Neural cell (in vitro differentiated cells): ENCODE measurements at regions not wholly inside any gene's neighbourhood (a gene's known extent, or its start where the extent isn't known, plus 50 kb on each side); places are given as distances from the start of the nearest gene placed in this dataset.

Source experiments
- H2AFZ ChIP-seq: fragments of 200-600, 300-800 bp; sonication (generic), shearing (Covaris generic); 2 replicates; pipeline ENCODE4 v1.6.0; 2014; ENCODE audit warnings: low read depth, mild to moderate bottlenecking, antibody characterized with exemption, low read length, moderate library complexity
- H3F3A ChIP-seq: fragments of 200-600 bp; shearing (Covaris generic); 2 replicates; pipeline ENCODE4 v1.6.1; 2016; ENCODE audit warnings: mild to moderate bottlenecking, moderate library complexity, mixed read lengths, antibody characterized with exemption, low read length; ENCODE audit not compliant: insufficient read depth, poor library complexity, severe bottlenecking
- H3K27ac ChIP-seq: fragments of 200-600, 300-800 bp; sonication (generic), shearing (Covaris generic); 2 replicates; pipeline ENCODE4 v1.5.1; 2014; ENCODE audit warnings: mild to moderate bottlenecking, low read length, moderate library complexity
- H3K27me3 ChIP-seq: fragments of 300-800, 200-600 bp; sonication (generic), shearing (Covaris generic); 2 replicates; pipeline ENCODE4 v1.6.0; 2014; ENCODE audit warnings: mild to moderate bottlenecking, low read depth, low read length, moderate library complexity; ENCODE audit not compliant: insufficient read depth
- H3K36me3 ChIP-seq: fragments of 300-800, 200-600 bp; sonication (generic), shearing (Covaris generic); 2 replicates; pipeline ENCODE4 v1.5.1; 2014; ENCODE audit warnings: mild to moderate bottlenecking, antibody characterized with exemption, low read length, moderate library complexity; ENCODE audit not compliant: insufficient read depth
- H3K4me2 ChIP-seq: fragments of 300-800, 200-600 bp; sonication (generic), shearing (Covaris generic); 2 replicates; pipeline ENCODE4 v1.6.0; 2014; ENCODE audit warnings: mild to moderate bottlenecking, low read length
- H3K4me3 ChIP-seq: fragments of 300-800, 200-600 bp; sonication (generic), shearing (Covaris generic); 2 replicates; pipeline ENCODE4 v1.5.1; 2014; ENCODE audit warnings: mild to moderate bottlenecking, low read length, moderate library complexity
- H3K79me2 ChIP-seq: fragments of 200-600 bp; shearing (Covaris generic); replicated peaks from 2 replicates; pipeline ENCODE4 v1.6.0; 2014; ENCODE audit warnings: mild to moderate bottlenecking, low read length, moderate library complexity; ENCODE audit not compliant: insufficient read depth
- H3K9ac ChIP-seq: fragments of 300-800, 200-600 bp; sonication (generic), shearing (Covaris generic); 2 replicates; pipeline ENCODE4 v1.6.1; 2016; ENCODE audit warnings: mild to moderate bottlenecking, low read length, mixed read lengths
- H3K9me2 ChIP-seq: fragments of 200-600 bp; shearing (Covaris generic); 2 replicates; pipeline ENCODE4 v1.6.1; 2016; ENCODE audit warnings: mild to moderate bottlenecking, low read length, mixed read lengths; ENCODE audit not compliant: insufficient read depth
- H3K9me3 ChIP-seq: fragments of 200-600, 300-800 bp; sonication (generic), shearing (Covaris generic); 2 replicates; pipeline ENCODE4 v1.6.1; 2016; ENCODE audit warnings: mild to moderate bottlenecking, mixed run types, low read length, moderate library complexity, mixed read lengths
- H4K20me1 ChIP-seq: fragments of 200-600 bp; shearing (Covaris generic); 2 replicates; pipeline ENCODE4 v1.6.1; 2016; ENCODE audit warnings: mild to moderate bottlenecking, mixed run types; ENCODE audit not compliant: insufficient read depth
- EP300 ChIP-seq: fragments of 450-650 bp; conservative IDR thresholded peaks from 2 replicates; pipeline ENCODE4 v1.6.1; 2014; ENCODE audit warnings: antibody characterized with exemption, mild to moderate bottlenecking, moderate library complexity; ENCODE audit not compliant: poor library complexity, severe bottlenecking
- EZH2 ChIP-seq: fragments of 200-600, 300-800 bp; shearing (Covaris generic), sonication (generic); IDR thresholded peaks from 2 replicates; pipeline ENCODE4 v1.6.1; 2014; ENCODE audit warnings: antibody characterized with exemption, low read length, borderline replicate concordance, mild to moderate bottlenecking; ENCODE audit not compliant: insufficient read depth, poor library complexity, severe bottlenecking
- MXI1 ChIP-seq: fragments of 450-650 bp; conservative IDR thresholded peaks from 2 replicates; pipeline ENCODE4 v1.6.1; 2014; ENCODE audit warnings: antibody characterized with exemption, mild to moderate bottlenecking; ENCODE audit not compliant: poor library complexity, severe bottlenecking
- POLR2AphosphoS5 ChIP-seq: IDR thresholded peaks from 2 replicates; pipeline ENCODE4 v1.6.1; 2012
- RAD21 ChIP-seq: fragments of 450-650 bp; conservative IDR thresholded peaks from 2 replicates; pipeline ENCODE4 v1.6.1; 2014; ENCODE audit warnings: antibody characterized with exemption, mild to moderate bottlenecking, moderate library complexity
- SMC3 ChIP-seq: fragments of 450-650 bp; conservative IDR thresholded peaks from 2 replicates; pipeline ENCODE4 v1.6.1; 2014; ENCODE audit warnings: antibody characterized with exemption, mild to moderate bottlenecking, moderate library complexity; ENCODE audit not compliant: poor library complexity
- TAF1 ChIP-seq: IDR thresholded peaks from 2 replicates; pipeline ENCODE4 v1.6.1; 2012; ENCODE audit warnings: low read depth
- TF ChIP-seq, protein P1 (sequence below): IDR thresholded peaks from 2 replicates; pipeline ENCODE4 v1.6.1; 2012; ENCODE audit warnings: borderline replicate concordance
- TF ChIP-seq, protein P2 (sequence below): fragments of 450-650 bp; IDR thresholded peaks from 2 replicates; pipeline ENCODE4 v1.5.1; 2014; ENCODE audit warnings: antibody characterized with exemption, mild to moderate bottlenecking, moderate library complexity; ENCODE audit not compliant: poor library complexity, severe bottlenecking

DNA sequence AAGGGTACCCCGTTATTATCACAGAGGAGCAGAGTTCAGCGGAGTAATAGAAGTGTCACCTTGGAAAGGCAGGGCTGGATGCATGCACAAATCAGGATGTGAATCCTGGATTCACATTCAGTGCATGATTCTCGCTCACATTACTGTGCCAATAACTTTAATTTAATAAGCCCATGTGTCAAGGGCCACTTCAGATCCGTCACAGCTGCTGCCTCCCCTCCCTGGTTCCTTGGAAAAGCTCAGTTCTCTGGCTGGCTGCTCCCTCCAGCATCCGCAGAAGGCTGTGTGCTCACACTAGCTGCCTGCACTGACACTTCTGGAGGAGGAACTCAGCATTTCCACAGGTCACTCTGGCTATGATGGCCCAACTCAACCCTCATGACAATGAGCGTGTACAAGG is 256.8 kb upstream of the ADAMTS16 start:
- no peak overlapping the region for H3K4me3 ChIP-seq
- no peaks in the 10 kb centered on the region for H3F3A ChIP-seq
- no peak overlapping the region for H3K27ac ChIP-seq
- no peaks in the 10 kb centered on the region for H3K9me2 ChIP-seq
- no peaks in the 10 kb centered on the region for H4K20me1 ChIP-seq
- H3K4me2 ChIP-seq: no peak overlapping the region
- no peaks in the 10 kb centered on the region for H3K79me2 ChIP-seq
- no peaks in the 10 kb centered on the region for H3K9me3 ChIP-seq
- TF ChIP-seq, protein P1, sequence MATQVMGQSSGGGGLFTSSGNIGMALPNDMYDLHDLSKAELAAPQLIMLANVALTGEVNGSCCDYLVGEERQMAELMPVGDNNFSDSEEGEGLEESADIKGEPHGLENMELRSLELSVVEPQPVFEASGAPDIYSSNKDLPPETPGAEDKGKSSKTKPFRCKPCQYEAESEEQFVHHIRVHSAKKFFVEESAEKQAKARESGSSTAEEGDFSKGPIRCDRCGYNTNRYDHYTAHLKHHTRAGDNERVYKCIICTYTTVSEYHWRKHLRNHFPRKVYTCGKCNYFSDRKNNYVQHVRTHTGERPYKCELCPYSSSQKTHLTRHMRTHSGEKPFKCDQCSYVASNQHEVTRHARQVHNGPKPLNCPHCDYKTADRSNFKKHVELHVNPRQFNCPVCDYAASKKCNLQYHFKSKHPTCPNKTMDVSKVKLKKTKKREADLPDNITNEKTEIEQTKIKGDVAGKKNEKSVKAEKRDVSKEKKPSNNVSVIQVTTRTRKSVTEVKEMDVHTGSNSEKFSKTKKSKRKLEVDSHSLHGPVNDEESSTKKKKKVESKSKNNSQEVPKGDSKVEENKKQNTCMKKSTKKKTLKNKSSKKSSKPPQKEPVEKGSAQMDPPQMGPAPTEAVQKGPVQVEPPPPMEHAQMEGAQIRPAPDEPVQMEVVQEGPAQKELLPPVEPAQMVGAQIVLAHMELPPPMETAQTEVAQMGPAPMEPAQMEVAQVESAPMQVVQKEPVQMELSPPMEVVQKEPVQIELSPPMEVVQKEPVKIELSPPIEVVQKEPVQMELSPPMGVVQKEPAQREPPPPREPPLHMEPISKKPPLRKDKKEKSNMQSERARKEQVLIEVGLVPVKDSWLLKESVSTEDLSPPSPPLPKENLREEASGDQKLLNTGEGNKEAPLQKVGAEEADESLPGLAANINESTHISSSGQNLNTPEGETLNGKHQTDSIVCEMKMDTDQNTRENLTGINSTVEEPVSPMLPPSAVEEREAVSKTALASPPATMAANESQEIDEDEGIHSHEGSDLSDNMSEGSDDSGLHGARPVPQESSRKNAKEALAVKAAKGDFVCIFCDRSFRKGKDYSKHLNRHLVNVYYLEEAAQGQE: no peak
- TF ChIP-seq POLR2AphosphoS5 (no peak), EZH2 (no peak), TAF1 (no peak), SMC3 (no peak), MXI1 (no peak), EP300 (no peak), RAD21 (no peak)
- TF ChIP-seq, protein P2, sequence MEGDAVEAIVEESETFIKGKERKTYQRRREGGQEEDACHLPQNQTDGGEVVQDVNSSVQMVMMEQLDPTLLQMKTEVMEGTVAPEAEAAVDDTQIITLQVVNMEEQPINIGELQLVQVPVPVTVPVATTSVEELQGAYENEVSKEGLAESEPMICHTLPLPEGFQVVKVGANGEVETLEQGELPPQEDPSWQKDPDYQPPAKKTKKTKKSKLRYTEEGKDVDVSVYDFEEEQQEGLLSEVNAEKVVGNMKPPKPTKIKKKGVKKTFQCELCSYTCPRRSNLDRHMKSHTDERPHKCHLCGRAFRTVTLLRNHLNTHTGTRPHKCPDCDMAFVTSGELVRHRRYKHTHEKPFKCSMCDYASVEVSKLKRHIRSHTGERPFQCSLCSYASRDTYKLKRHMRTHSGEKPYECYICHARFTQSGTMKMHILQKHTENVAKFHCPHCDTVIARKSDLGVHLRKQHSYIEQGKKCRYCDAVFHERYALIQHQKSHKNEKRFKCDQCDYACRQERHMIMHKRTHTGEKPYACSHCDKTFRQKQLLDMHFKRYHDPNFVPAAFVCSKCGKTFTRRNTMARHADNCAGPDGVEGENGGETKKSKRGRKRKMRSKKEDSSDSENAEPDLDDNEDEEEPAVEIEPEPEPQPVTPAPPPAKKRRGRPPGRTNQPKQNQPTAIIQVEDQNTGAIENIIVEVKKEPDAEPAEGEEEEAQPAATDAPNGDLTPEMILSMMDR: no peak
- no peak overlapping the region for H2AFZ ChIP-seq
- H3K9ac ChIP-seq: no peak overlapping the region
- H3K27me3 ChIP-seq: no peaks in the 10 kb centered on the region
- no peaks in the 10 kb centered on the region for H3K36me3 ChIP-seq

GRCh38 chr5:4893063-4893744 is 246.9 kb upstream of the ADAMTS16 start:
- H3K79me2 ChIP-seq: no peaks in the 10 kb centered on the region
- H3K27ac ChIP-seq: no peak overlapping the region
- no peak overlapping the region for H2AFZ ChIP-seq
- H3K36me3 ChIP-seq: no peaks in the 10 kb centered on the region
- no peak overlapping the region for H3K4me3 ChIP-seq
- no peaks in the 10 kb centered on the region for H3K27me3 ChIP-seq
- no peaks in the 10 kb centered on the region for H4K20me1 ChIP-seq
- no peak overlapping the region for H3K4me2 ChIP-seq
- H3K9me2 ChIP-seq: no peaks in the 10 kb centered on the region
- no peak overlapping the region for H3K9ac ChIP-seq
- no peak for TF ChIP-seq EZH2
- TF ChIP-seq MXI1: no peak
- no peaks in the 10 kb centered on the region for H3K9me3 ChIP-seq
- no peaks in the 10 kb centered on the region for H3F3A ChIP-seq
